ENCODE measurements at regions not wholly inside any gene's neighbourhood (a gene's known extent, or its start where the extent isn't known, plus 50 kb on each side); places are given as distances from the start of the nearest gene placed in this dataset.

GRCh38 chr14:51566831-51567582 is 84.7 kb upstream of the FRMD6 start:
- TF ChIP-seq GATA2 (IDR thresholded peaks at IDR 0.05; ENCODE audit: low read depth, low read length): no peak
- no peak for TF ChIP-seq GATA3 (IDR thresholded peaks at IDR 0.05; ENCODE audit: low read depth, low read length)

All from SH-SY5Y (cell line).